ENCODE measurements at regions not wholly inside any gene's neighbourhood (a gene's known extent, or its start where the extent isn't known, plus 50 kb on each side); places are given as distances from the start of the nearest gene placed in this dataset.
"Not testable (repeated sequence)": the region's sequence is repeated elsewhere in the genome, so short reads cannot be mapped to it uniquely, and the experiment has no call there.

DNA sequence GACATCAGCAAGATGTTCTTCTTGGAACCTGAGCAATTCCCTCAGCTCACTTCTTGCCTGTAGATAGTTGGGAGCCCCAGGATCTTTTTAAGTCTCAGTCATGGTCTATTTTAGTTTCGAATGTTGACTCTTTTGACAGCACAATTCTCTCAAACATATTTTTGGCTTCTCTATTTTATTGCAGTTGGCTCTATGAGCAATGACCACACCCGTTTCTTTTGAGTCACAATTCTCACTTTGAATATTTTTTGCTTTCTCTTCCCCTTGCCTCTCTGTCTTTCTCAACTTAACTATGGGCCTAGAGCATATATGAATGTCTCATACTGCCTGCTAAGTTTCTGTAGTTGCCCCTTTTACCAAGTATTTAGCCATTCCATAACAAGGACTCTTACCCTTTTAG lies 222.8 kb downstream of the PTN start:
- Histone ChIP-seq H3K36me3 (ENCODE audit: insufficient read depth, low read length, poor library complexity, severe bottlenecking) (no peaks in the 10 kb centered on the region), H3K27me3 (replicated peaks; ENCODE audit: insufficient read depth, low read depth, low read length, poor library complexity) (no peaks in the 10 kb centered on the region), H3K4me1 (ENCODE audit: insufficient read depth, low read length, poor library complexity, severe bottlenecking) (no peaks in the 10 kb centered on the region), H3K4me3 (ENCODE audit: low read depth, low read length, poor library complexity, severe bottlenecking) (no peak overlapping the region), H3K9me3 (ENCODE audit: low read depth, low read length, poor library complexity, severe bottlenecking) (no peaks in the 10 kb centered on the region), H3K27ac (ENCODE audit: low read depth, low read length, poor library complexity, severe bottlenecking) (no peak overlapping the region)
- BruUV-seq (replicated peaks): no TSS peak
- intact Hi-C loops (cut with micrococcal nuclease; ENCODE audit: unreplicated experiment): no loop called here
- TF ChIP-seq, protein P1, sequence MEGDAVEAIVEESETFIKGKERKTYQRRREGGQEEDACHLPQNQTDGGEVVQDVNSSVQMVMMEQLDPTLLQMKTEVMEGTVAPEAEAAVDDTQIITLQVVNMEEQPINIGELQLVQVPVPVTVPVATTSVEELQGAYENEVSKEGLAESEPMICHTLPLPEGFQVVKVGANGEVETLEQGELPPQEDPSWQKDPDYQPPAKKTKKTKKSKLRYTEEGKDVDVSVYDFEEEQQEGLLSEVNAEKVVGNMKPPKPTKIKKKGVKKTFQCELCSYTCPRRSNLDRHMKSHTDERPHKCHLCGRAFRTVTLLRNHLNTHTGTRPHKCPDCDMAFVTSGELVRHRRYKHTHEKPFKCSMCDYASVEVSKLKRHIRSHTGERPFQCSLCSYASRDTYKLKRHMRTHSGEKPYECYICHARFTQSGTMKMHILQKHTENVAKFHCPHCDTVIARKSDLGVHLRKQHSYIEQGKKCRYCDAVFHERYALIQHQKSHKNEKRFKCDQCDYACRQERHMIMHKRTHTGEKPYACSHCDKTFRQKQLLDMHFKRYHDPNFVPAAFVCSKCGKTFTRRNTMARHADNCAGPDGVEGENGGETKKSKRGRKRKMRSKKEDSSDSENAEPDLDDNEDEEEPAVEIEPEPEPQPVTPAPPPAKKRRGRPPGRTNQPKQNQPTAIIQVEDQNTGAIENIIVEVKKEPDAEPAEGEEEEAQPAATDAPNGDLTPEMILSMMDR (conservative IDR thresholded peaks at IDR 0.05; ENCODE audit: low read depth, low read length): no peak
- TF ChIP-seq EZH2 (IDR thresholded peaks at IDR 0.05; ENCODE audit: borderline replicate concordance, low read depth, low read length, poor library complexity, severe bottlenecking): no peak
- ChIA-PET POLR2A (ENCODE audit: low non-redundant PET) (no interaction called here), CTCF (no interaction called here)
- DNase-seq (ENCODE audit: low spot score): no peak

DNA sequence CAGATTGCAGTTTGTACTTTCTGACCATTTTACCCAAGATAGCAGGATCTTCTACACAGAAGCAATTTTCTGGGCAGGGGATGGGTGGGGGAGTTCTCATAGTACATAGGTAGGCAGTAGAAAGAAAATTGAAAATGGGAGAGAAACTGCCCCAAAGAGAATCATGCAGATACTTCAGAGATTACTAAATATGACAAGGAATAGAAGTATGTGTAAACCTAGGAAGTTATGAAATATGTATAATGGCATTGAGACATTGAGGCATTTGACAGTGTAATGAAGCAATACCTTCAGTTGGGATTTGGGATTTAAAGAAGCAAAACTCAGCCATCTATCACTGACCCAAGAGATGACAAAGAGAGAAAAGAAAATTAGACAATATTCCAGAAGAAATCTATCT lies 233.0 kb downstream of the PTN start:
- CTCF ChIA-PET: no interaction called here
- no peak for DNase-seq (ENCODE audit: low spot score)
- H3K27me3 ChIP-seq (replicated peaks; ENCODE audit: insufficient read depth, low read depth, low read length, poor library complexity): no peaks in the 10 kb centered on the region
- POLR2A ChIA-PET (ENCODE audit: low non-redundant PET): no interaction called here
- H3K36me3 ChIP-seq (ENCODE audit: insufficient read depth, low read length, poor library complexity, severe bottlenecking): no peaks in the 10 kb centered on the region
- TF ChIP-seq, protein P1 (conservative IDR thresholded peaks at IDR 0.05; ENCODE audit: low read depth, low read length): no peak
- TF ChIP-seq EZH2 (IDR thresholded peaks at IDR 0.05; ENCODE audit: borderline replicate concordance, low read depth, low read length, poor library complexity, severe bottlenecking): no peak
- intact Hi-C loops (cut with micrococcal nuclease; ENCODE audit: unreplicated experiment): no loop called here
- H3K4me3 ChIP-seq (ENCODE audit: low read depth, low read length, poor library complexity, severe bottlenecking): no peak overlapping the region
- no peaks in the 10 kb centered on the region for H3K4me1 ChIP-seq (ENCODE audit: insufficient read depth, low read length, poor library complexity, severe bottlenecking)
- no TSS peak for BruUV-seq (replicated peaks)
- H3K9me3 ChIP-seq (ENCODE audit: low read depth, low read length, poor library complexity, severe bottlenecking): no peaks in the 10 kb centered on the region
- H3K27ac ChIP-seq (ENCODE audit: low read depth, low read length, poor library complexity, severe bottlenecking): no peak overlapping the region

DNA sequence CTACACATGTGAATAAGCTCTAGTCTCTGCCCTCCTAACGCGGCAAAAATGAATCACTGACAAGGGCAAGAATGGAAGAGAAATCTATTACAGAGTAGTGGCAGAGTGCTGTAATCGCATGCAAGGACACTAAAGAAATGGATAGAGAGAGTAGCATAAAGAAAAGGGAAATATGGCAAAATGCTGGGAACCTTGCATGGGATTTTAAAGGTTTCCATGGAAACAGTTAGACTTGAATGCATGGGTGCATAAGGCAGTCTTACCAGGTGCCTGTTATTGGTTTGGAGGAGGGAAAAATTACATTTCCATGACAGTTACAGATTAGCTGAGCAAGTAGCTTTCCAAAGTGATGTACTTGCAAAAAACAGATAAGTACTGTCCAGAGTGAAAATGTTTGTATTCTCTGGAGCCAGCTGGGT lies 233.4 kb downstream of the PTN start:
- no peak overlapping the region for H3K4me3 ChIP-seq (ENCODE audit: low read depth, low read length, poor library complexity, severe bottlenecking)
- intact Hi-C loops (cut with micrococcal nuclease; ENCODE audit: unreplicated experiment): no loop called here
- ChIA-PET POLR2A (ENCODE audit: low non-redundant PET) (no interaction called here), CTCF (no interaction called here)
- BruUV-seq (replicated peaks): no TSS peak
- TF ChIP-seq EZH2 (IDR thresholded peaks at IDR 0.05; ENCODE audit: borderline replicate concordance, low read depth, low read length, poor library complexity, severe bottlenecking): no peak
- TF ChIP-seq, protein P1 (conservative IDR thresholded peaks at IDR 0.05; ENCODE audit: low read depth, low read length): no peak
- H3K27ac ChIP-seq (ENCODE audit: low read depth, low read length, poor library complexity, severe bottlenecking): no peak overlapping the region
- no peaks in the 10 kb centered on the region for H3K4me1 ChIP-seq (ENCODE audit: insufficient read depth, low read length, poor library complexity, severe bottlenecking)
- DNase-seq (ENCODE audit: low spot score): no peak
- no peaks in the 10 kb centered on the region for H3K9me3 ChIP-seq (ENCODE audit: low read depth, low read length, poor library complexity, severe bottlenecking)
- H3K36me3 ChIP-seq (ENCODE audit: insufficient read depth, low read length, poor library complexity, severe bottlenecking): no peaks in the 10 kb centered on the region
- H3K27me3 ChIP-seq (replicated peaks; ENCODE audit: insufficient read depth, low read depth, low read length, poor library complexity): no peaks in the 10 kb centered on the region

DNA sequence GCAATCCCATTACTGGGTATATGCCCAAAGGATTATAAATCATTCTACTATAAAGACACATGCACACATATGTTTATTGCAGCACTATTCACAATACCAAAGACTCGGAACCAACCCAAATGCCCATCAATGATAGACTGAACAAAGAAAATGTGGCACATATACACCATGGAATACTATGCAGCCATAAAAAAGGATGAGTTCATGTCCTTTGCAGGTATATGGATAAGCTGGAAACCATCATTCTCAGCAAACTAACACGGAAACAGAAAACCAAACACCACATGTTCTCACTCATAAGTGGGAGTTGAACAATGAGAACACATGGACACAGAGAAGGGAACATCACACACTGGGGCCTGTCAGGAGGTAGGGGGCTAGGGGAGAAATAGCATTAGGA lies 235.7 kb downstream of the PTN start:
- H3K36me3 ChIP-seq (ENCODE audit: insufficient read depth, low read length, poor library complexity, severe bottlenecking); H3K4me1 ChIP-seq (ENCODE audit: insufficient read depth, low read length, poor library complexity, severe bottlenecking); H3K27ac ChIP-seq (ENCODE audit: low read depth, low read length, poor library complexity, severe bottlenecking); BruUV-seq (replicated peaks); DNase-seq (ENCODE audit: low spot score); CTCF ChIA-PET; H3K27me3 ChIP-seq (replicated peaks; ENCODE audit: insufficient read depth, low read depth, low read length, poor library complexity); H3K4me3 ChIP-seq (ENCODE audit: low read depth, low read length, poor library complexity, severe bottlenecking); POLR2A ChIA-PET (ENCODE audit: low non-redundant PET); intact Hi-C loops (cut with micrococcal nuclease; ENCODE audit: unreplicated experiment); H3K9me3 ChIP-seq (ENCODE audit: low read depth, low read length, poor library complexity, severe bottlenecking): not testable (repeated sequence)

DNA sequence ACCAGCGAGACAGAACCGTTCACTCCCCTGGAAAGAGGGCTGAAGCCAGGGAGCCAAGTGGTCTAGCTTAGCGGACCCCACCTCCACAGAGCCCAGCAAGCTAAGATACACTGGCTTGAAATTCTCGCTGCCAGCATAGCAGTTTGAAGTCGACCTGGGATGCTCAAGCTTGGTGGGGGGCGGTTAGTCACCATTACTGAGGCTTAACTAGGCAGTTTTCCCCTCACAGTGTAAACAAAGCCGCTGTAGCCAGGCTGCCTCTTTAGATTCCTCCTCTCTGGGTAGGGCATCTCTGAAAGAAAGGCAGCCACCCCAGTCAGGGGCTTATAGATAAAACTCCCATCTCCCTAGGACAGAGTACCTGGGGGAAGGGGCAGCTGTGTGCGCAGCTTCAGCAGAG lies 235.1 kb downstream of the CHRM2 start:
- H3K27ac ChIP-seq (ENCODE audit: low read depth, low read length, poor library complexity, severe bottlenecking); CTCF ChIA-PET; H3K36me3 ChIP-seq (ENCODE audit: insufficient read depth, low read length, poor library complexity, severe bottlenecking); H3K4me1 ChIP-seq (ENCODE audit: insufficient read depth, low read length, poor library complexity, severe bottlenecking); intact Hi-C loops (cut with micrococcal nuclease; ENCODE audit: unreplicated experiment); POLR2A ChIA-PET (ENCODE audit: low non-redundant PET); H3K27me3 ChIP-seq (replicated peaks; ENCODE audit: insufficient read depth, low read depth, low read length, poor library complexity); H3K9me3 ChIP-seq (ENCODE audit: low read depth, low read length, poor library complexity, severe bottlenecking); BruUV-seq (replicated peaks); H3K4me3 ChIP-seq (ENCODE audit: low read depth, low read length, poor library complexity, severe bottlenecking); DNase-seq (ENCODE audit: low spot score): not testable (repeated sequence)

Data from A673 (cell line).